ENCODE measurements at regions not wholly inside any gene's neighbourhood (a gene's known extent, or its start where the extent isn't known, plus 50 kb on each side); places are given as distances from the start of the nearest gene placed in this dataset.
"Not testable (repeated sequence)": the region's sequence is repeated elsewhere in the genome, so short reads cannot be mapped to it uniquely, and the experiment has no call there.

DNA sequence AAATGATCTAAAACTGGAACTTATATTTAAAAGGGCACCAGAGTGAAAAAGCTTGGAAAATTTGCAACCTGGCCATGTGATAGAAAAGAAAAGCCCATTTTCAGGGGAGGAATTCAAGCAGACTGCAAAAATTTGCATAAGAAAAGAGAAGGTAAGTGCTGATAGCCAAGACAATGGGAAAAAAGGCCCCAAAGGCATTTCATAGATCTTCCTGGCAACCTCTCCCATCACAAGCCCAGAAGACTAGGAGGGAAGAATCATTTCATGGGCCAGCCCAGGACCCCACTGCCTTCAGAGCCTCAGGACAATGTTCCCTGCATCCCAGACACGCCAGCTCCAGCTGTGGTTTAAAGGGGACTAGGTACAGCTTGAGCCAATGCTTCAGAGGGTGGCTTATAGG, 887.3 kb upstream of the DIAPH2 start:
- DNase-seq: no peak

DNA sequence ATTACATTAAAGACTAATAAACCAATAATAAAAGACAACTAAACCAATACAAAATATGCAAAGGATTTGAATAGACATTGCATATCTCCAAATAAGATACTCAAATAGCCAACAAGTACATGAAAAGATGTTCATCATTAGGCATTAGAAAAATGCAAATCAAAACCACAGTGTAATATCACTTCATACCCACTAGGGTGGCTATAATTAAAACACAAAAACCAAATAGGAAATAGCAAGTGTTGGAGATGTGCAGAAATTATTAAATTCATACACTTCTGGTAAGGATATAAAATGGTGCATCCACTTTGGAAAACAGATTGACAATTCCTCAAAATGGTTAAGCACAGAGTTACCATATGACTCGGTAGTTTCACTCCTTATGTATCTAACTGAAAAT, 860.8 kb upstream of the DIAPH2 start:
- no peak for DNase-seq

DNA sequence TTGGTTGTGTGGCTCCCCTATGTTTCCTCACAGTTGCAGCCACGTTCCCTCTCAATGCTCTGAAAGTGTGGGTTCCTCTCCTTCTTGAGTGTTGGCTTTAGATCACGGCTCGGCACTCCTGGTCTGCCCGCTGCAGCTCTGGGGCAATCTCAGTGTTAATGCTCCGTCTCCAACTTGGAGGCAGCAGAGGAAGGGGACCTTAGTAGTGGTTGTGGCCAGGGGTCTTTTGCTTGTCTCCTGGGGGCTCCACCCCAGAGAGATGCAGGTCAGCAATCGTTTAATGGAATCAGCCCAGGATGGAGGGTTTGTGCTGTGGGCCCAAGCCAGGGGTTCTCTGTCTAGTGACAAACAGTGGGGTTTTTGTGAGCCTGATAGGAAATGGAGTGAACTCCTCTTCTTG, 849.4 kb upstream of the DIAPH2 start:
- DNase-seq: no peak

DNA sequence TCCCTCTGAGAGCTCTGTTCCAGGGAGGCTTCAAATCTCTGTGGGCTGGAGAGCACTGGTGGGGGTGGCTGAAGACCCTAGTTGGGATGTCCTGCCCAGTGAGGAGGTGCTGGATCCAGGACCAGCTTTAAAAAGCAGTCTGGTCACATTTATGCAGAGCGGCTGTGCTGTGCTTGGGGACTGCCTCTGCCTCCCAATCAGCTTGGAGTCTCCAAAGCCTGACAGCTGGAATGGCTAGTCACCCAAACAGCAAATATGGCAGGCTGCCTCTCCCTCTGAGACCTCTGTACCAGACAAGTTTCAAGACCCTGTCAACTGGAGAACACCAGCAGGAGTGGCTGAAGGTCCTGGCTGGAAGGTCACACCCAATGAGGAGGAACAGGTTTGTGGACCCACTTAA, 848.1 kb upstream of the DIAPH2 start:
- no peak for DNase-seq

DNA sequence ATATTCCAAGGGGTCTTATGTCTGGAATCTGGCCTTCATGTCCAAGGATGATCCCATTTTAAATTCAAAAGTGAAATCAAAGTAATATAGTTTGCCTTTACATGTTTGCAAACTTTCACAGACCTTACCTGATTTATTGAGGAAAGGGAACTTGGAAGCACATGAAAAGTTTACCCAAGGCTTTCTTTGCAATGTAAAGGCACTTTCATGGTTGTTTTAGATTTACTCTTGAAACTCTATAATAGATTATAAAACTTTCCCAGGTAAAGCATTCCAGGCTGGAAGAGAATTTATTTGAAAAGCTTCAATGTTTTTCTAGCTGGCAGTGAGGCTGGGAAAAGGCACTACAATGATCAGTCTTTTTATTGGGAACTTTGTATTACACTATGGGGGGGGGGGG, 842.8 kb upstream of the DIAPH2 start:
- no peak for DNase-seq

DNA sequence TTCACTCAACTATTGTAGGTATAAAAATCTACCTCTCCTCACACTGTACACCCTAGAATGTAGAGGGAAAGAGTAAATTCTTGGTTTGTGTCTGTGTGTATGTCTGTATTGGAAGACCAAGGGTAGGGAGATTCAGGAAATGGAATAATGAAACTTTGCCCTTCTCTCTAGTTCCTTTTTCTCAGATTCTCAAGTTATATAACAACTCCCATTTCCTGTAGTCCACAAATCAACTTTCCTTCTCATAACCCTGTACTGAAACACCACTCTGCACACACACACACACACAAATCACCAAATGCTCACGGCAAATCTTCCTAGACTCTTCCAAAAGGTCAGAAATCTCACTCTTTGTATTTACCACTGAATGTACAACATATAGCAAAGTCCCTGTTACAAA, 824.5 kb upstream of the DIAPH2 start:
- no peak for DNase-seq

DNA sequence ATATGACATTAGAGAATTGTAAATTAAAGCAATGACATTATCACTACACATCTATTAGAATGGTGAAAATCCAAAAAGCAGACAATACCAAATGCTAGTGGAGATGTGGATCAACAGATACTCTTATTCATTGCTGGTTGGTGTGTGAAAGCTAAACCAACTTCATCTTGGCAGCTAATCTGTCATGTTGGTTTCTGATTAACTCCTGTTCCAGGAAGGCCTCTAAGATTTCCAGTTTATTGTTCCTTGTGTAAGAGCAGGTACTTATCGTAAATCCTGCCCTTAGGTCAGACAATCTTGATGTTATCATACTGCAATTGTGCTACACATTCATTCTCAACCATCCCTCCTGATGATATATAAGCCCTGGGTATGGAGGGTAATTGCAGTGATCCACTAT, 809.0 kb upstream of the DIAPH2 start:
- no peak for DNase-seq

DNA sequence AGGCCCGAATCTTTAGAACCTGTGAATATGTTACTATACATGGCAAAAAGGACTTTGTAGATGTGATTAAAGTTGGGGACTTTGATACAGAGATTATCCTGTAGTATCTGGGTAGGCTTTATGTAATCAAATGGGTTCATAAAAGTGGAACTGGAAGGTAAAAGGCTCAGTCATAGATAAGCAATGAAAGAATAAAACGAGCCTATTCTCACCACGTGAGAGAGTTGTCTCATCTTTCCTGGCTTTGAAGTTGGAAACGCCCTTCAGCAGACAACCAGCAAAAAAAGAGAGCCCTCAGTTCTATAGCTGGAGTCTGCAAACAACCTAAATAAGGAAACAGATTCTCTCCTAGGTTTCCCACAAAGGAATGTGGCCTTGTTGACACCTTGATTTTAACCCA, 805.8 kb upstream of the DIAPH2 start:
- DNase-seq: no peak

DNA sequence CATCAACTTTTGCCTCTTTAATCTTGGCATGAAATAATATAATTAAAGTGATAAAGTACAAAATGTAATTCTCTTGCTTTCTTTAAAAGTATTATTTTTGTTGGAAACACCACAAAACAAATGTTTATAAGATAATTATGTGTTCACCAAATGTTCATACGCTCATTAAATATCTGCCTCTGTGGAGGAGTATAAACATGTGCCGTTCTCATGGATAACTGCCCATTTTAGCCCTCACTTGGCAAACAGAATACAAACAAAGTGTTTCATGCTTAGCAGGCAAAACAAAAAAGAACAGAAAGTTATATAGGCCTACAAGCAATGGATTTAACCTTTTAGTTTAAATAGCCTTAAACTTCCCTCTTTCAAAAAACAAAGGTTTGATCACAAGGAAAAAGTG, 800.5 kb upstream of the DIAPH2 start:
- no peak for DNase-seq

DNA sequence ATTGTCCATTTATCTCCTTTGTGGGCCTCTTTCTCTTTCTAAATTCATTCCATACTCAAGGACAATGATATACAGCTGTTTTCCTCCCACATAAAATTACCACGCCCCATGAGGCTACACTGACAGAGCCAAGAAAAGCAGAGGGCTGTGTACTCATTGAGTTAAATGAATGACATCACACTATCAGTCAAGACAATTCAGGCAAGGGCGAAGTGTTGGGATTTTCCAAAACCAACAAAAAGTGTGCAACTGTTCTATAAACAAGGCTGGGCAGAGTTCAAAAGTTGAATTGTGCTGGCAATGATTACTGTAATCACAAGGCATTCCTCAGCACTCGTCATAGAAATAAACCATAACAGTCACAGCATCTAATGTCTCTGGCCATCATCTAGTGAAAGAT, 799.6 kb upstream of the DIAPH2 start:
- DNase-seq: no peak

DNA sequence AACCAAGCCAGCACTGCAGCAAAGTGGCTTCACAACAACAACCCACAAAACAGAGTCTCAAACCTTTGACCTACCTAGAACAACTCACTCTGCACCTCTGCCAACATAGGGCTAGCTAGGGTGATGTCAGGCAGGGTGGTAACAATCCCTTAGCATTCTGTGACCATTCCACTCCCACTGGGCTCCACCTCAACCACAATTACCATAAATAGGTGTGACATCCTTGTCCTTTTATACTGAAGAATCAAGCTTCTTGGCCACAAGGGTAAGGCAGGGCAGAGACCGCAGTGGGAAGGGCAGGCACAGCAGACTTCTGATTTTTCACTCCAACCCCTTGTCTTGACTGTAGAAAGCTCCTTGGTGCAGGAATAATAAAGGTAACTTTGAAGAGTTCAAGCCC, 795.4 kb upstream of the DIAPH2 start:
- DNase-seq: no peak

DNA sequence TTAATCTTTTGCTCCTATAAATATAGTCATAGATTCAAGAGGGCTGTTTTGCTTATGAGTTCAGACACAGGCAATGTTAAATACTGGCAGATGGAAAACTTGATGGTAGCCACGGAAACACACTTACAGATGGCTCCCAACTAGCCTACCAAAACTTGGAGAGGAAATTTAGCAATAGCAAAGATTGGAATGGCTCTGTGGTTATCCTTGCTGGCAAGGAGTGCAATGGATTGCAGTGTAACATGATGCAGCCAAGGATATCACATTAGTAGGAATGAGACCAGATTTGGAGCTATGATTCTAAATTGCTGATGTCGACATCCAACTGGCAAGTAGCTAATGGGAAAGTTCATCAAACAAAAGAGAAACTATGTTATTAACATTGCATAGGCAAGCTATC, 791.0 kb upstream of the DIAPH2 start:
- DNase-seq: no peak

DNA sequence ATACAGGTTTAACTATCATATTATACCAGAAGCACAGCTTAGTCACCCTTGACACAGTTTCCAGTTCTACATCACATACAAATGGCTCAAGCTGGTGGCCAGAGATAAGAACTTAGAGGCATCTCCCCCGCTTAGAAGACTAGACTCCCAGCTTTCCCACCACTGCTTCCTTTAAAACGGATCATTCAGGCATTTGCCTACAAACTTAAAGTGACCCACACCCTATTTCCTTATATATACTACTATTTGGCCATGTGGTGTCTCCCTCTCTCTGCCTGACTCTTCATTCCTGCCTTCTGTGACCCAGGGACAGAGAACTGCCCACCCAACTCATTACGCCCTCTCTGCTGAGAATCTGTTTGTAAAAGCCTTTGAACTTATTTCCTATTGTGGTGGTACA, 781.2 kb upstream of the DIAPH2 start:
- no peak for DNase-seq

DNA sequence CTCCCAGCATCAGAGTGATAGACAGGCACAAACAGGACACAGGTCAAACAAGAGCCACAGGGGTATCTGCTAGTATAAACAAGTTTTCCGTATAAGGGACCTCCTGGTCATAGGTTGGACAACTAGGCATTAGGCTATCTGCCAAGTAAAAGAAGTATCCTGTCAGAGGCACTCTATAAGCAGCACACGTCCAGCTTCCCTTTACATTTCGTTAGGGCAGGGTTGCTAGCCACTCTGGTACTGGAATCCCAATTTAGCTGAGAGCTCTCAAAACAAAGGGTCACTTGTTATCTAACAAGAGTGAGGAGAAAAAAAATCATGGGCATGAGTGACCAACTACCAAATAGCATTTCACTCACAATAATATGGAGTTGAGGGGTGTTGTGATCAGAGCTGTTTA, 780.7 kb upstream of the DIAPH2 start:
- no peak for DNase-seq

DNA sequence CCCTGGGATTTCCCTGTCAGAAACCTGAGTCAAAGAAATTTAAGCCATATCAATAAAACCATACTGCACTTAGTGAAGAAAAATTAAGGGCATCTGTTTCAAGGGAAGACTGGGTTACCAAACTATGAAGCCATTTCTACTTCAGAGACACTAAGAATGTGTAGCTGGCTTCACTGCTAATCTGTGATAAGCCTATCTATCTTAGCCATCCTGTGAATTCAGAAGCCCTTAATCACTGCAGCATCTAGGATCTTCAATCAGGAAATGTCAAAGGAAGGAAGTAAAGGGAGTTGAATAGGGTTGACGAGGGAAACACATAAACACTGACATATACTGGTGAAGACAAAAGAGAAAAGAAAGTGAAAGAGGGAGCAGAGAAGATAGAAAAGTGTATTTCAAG, 777.6 kb upstream of the DIAPH2 start:
- DNase-seq: no peak

DNA sequence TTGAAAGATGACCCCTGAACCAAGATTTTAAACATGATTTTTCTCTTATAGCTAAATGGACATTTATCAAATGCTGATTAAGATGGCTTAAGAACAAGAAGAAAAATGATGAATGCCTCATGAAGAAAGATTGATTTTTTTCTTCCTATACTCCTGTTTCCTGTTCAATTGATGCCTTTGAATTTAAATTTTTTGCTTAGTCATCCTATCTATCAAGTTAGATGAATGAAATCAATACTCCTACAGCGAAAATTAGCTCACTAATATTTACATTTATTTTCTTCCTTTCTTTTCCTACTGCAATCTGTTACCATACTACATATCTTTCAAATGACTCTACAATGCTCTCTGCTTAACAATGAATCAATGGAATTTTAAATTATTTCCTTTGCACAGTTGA, 773.6 kb upstream of the DIAPH2 start:
- no peak for DNase-seq

DNA sequence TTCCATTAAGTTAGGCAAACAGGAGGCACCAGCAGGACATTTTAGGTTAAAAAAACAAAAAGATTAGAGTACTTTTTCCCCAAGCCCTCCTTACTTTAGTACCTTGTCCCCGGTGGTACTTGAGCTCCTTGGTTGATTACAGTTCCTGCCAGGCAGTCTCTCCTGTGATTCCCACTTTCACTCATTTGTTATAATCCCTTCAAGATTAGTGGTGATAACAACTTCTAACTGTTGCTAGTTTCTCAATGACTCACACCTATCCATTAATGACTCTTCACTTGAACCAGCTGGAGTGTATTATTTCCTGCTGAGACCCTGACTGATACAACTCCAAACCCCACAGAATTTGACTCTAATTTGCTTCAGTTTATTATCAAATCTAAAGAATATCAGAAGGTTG, 765.0 kb upstream of the DIAPH2 start:
- DNase-seq: no peak

DNA sequence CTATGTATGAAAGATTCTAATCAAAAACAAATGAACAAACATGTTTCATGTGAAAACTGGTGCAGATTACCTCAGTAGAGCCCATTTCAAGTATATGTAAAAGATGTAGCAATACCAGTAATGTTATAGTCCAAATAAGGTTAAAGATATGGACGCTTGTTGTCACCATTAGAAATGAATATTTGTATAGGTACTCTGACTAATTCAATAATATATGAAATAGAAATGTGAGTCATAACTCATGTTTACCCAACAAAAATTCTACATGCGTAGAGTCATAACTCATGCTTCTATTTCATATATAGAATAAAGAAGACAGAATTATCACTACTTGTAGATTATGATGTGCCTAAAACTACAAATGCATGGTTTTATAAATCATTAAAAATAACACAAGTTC, 739.1 kb upstream of the DIAPH2 start:
- DNase-seq: no peak

DNA sequence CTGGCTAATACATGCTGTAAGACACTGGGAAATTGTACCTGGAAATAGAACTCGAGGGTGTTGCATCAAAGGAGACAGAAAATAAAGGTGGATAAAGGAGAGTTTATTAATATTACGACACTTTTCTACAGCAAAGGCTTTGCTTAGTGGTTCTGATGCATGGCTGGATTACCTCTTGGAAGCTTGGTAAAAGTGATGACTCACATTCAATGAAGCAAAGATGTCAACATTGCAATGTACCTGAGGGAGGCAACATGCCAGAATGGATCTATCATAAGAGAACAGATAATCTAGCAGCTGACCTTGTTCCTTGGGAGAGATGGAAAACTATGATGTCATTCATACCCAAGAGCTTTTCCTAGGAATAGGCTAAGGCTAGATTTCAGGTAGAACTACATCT, 735.1 kb upstream of the DIAPH2 start:
- DNase-seq: no peak

DNA sequence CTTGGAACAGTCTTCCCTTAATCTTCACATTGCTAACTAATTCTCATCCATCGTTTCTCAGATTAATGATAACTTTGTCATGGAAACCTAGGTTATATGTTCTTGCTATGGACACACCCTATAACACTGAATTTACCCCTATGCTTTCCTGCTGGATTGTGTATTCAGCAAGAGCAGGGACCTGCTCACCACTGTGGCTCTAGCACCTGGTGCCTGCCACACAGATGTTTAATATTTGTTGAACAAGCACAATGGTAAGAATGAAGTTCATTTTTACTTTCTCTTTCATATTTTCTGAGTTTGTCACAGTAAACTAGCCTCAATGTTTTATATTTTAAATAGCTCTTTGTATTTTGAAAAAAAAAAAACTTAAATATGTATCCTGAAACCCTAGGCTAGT, 734.0 kb upstream of the DIAPH2 start:
- no peak for DNase-seq

DNA sequence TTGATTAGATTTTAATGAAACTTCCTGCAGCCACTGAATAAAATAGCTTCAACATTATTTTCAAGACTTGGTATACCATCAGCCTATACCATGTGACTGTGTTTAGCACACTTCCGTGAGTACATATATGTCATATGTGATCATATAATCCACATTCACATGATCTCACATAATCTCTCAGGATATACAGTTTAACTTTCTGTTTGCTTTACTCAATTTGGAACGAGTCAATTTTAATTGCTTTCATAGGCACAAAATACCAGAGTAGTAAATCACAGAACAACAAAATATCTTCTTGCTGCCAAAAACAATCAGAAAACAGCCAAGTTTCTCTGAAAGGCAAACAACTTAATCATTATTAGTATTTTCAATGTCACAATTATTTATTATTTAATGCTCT, 731.1 kb upstream of the DIAPH2 start:
- DNase-seq: no peak

DNA sequence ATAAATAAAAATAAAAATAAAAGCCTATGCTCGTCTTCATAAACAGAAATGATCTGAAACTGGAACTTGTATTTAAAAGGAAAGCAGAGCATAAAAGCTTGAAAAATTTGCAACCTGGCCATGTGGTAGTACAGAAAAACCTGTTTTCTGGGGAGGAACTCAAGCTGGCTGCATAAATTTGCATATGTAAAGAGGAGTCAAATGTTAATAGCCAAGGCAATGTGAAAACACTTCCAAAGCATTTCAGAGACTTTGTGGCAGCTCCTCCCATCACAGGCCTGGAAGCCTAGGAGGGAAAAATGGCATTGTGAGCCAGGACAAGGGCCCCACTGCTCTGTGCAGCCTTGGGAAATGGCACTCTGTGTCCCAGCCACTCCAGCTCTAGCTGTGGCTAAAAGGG, 727.9 kb upstream of the DIAPH2 start:
- DNase-seq: no peak

DNA sequence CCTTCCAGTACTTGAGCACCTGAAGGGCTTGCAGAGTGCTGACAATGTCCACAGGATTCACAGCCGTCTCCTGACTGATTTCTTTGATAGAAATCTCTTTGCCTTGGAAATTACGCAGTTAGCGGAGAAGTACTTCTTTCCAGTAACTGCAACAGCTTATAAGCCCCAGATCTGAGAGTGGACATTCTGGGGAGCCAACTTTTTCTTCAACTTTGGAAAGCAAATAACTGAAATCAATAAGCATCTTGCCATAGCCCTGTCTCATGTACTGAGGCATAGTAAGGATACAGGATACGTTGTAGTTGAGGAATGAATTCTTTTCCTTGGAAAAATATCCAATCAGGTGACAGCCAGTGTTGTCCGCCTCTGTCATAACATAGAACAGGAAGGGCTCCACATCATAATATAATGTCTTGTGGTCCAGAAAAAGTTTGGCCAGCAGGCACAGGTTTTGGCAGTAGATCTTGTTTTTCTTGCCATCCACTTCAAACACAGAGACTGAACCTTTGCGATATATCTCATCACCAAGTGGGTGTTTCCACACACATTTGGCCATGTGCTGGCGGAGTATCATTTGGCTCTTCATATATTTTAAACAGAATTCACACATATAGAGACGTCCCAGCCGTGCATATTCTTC, 711.1 kb upstream of the DIAPH2 start:
- DNase-seq: not testable (repeated sequence)

DNA sequence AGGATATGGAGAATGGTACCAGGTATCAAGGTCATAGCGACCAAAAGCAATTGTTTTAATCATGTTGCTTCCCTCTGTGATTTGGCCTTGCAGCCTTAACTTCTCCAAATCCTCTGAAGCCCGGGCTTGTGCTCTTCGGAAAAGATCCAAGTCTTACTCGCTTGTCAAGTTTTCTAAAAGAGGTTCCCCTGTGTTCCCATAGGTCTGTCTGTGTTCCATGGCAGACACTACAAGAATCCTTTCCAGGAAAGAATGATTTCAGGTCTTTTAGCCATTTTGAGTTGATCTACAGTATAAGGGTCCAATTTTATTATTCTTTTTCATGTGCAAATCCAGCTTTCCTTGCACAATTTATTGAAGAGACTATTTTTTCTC, 710.6 kb upstream of the DIAPH2 start:
- no peak for DNase-seq

DNA sequence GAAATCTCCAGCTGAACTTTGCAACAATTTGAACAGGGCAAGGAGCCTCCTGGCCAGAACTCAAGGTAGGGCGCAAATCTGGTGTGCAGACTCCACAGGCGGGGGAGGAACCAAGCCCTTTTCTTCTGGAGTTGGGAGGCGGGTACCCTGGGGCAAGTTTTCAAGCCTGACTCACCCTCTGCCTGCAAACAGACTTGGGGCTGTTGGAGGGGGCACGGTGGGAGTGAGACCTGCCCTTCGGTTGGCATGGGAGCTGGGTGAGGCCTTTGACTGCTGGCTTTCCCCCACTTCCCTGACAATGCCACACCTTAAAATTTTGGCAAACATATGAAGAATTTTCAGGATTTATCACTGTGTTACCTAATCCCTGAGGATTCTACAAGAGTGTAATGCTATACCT, 709.8 kb upstream of the DIAPH2 start:
- no peak for DNase-seq

DNA sequence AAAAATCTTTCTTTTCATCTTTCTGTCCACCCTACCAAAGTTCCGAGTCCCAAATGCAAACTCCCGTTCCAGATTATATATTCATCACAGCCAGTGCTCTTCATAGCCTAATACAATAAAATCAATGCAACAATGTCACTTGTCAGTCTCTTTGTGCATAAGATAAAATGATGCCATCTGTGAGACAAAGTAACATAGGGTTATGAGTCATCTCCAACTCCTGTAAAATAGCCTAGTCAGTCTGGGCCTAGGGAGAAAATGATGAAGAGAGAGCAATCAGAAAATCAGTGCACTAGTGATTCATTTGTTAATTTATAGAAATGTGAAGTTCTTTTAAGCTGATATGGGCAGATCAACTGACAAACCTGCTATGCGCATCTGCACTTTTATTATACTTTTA, 689.1 kb upstream of the DIAPH2 start:
- DNase-seq: no peak
